ENCODE measurements at regions not wholly inside any gene's neighbourhood (a gene's known extent, or its start where the extent isn't known, plus 50 kb on each side); places are given as distances from the start of the nearest gene placed in this dataset.
"Not testable (repeated sequence)": the region's sequence is repeated elsewhere in the genome, so short reads cannot be mapped to it uniquely, and the experiment has no call there.

- TF ChIP-seq CTCF (conservative IDR thresholded peaks at IDR 0.05; ENCODE audit: low read depth, low read length), result no peak
- H3K4me3 ChIP-seq (ENCODE audit: low read length), result no peak overlapping the region
- no peak for DNase-seq (ENCODE audit: low read depth)
These were observed 78.4 kb upstream of the FANCL start for GRCh38 chr2:58319481-58319880.

- not testable (repeated sequence) for H3K4me3 ChIP-seq (ENCODE audit: low read length); DNase-seq (ENCODE audit: low read depth)
These were observed 77.8 kb upstream of the FANCL start for GRCh38 chr2:58318949-58319348.

- TF ChIP-seq CTCF (conservative IDR thresholded peaks at IDR 0.05; ENCODE audit: low read depth, low read length), result no peak
- no peak overlapping the region for H3K4me3 ChIP-seq (ENCODE audit: low read length)
- DNase-seq (ENCODE audit: low read depth), result no peak
These were observed 72.8 kb upstream of the FANCL start for GRCh38 chr2:58313926-58314325.

GRCh38 chr2:58308435-58308834, 67.3 kb upstream of the FANCL start:
- TF ChIP-seq CTCF (conservative IDR thresholded peaks at IDR 0.05; ENCODE audit: low read depth, low read length), result no peak
- DNase-seq (ENCODE audit: low read depth), result no peak
- H3K4me3 ChIP-seq (ENCODE audit: low read length), result no peak overlapping the region

GRCh38 chr2:58304843-58305242, 63.7 kb upstream of the FANCL start:
- H3K4me3 ChIP-seq (ENCODE audit: low read length), result no peak overlapping the region
- DNase-seq (ENCODE audit: low read depth), result no peak
- TF ChIP-seq CTCF (conservative IDR thresholded peaks at IDR 0.05; ENCODE audit: low read depth, low read length), result no peak

- DNase-seq (ENCODE audit: low read depth), result no peak
- H3K4me3 ChIP-seq (ENCODE audit: low read length), result no peak overlapping the region
- no peak for TF ChIP-seq CTCF (conservative IDR thresholded peaks at IDR 0.05; ENCODE audit: low read depth, low read length)
These were observed 58.0 kb upstream of the FANCL start for GRCh38 chr2:58299123-58299522.

GRCh38 chr2:58293056-58293455, 51.9 kb upstream of the FANCL start:
- no peak for DNase-seq (ENCODE audit: low read depth)
- no peak overlapping the region for H3K4me3 ChIP-seq (ENCODE audit: low read length)
- no peak for TF ChIP-seq CTCF (conservative IDR thresholded peaks at IDR 0.05; ENCODE audit: low read depth, low read length)

Measured in retinal pigment epithelial cell (primary cell).